Dermis blood vessel endothelial cell (primary cell): ENCODE measurements at regions not wholly inside any gene's neighbourhood (a gene's known extent, or its start where the extent isn't known, plus 50 kb on each side); places are given as distances from the start of the nearest gene placed in this dataset.

ENCODE experiments used
- DNase-seq: peaks from one replicate; pipeline ENCODE4 v3.0.0; 2010

DNA sequence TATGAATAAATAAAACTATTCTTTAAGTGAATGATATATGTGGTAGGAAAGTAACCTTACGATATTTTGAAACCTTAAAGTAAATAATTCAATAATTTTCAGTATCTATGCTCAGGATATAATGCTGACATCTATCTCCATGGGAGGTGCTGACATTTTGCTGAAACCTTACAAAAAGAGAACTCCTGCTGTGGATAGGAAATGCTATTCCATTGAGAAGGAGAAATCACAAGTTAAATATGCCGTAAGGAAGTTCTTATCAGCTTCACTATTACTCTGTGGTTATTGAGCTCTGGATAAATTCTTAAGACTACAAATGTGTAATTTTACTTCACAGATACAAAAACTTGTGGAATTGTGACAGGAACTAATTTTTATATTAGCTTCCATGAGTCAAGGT, 722.1 kb downstream of the TMTC2 start:
- no peak for DNase-seq

DNA sequence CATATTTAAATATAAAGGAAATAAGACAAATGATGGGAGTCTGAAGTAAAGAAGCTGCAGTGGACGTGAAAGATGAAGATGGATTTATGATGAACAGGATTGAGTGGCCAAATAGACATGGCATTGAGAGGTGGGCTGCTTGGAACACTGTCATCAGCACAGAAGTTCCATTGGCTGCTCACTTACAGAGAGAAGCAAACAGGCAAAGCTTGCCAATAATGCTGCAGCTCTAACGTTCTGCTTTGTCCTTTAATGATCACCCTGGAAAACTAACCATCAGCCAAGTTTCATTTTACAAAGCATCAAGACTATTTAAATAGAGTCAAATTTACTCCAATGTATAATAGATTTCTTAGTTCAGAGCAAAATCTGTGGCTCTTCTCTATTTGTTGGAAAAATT, 721.4 kb downstream of the TMTC2 start:
- DNase-seq = no peak

DNA sequence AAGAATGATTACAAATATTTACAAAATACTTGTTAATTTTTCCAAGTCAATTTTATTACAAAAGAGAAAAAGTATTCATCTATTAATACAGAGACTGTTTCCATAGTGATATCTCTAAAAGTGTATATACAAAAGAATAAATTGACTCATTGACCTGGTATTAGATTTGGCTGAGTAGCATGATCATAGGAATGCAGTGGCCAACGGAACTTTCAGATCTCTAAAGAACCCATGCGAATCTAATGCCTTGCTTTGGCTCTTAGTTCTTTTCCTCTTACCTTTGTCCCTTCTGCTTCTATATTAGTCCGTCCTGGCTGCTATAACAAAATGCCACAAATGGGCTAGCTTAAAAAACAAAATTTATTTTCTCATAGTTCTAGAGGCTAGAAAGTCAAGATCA, 717.8 kb downstream of the TMTC2 start:
- DNase-seq = no peak

DNA sequence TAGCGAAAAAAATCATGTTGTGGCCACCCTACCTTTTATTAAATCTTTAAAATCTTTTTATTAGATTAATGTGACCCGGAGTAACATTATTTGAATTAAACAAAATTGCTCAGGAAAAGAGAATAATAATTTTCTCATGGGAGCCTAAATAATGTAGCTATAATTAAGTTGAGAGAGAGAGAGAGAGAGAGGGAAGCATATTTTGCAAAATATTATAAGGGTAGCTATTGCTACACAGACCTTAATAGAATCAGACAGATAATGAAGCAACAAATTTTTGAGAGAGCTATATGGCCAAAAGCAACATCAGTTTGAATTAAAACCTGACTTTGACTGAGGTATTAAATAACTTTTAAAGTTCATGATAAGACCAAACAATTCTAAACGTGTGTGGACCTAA, 703.5 kb downstream of the TMTC2 start:
- no peak for DNase-seq

DNA sequence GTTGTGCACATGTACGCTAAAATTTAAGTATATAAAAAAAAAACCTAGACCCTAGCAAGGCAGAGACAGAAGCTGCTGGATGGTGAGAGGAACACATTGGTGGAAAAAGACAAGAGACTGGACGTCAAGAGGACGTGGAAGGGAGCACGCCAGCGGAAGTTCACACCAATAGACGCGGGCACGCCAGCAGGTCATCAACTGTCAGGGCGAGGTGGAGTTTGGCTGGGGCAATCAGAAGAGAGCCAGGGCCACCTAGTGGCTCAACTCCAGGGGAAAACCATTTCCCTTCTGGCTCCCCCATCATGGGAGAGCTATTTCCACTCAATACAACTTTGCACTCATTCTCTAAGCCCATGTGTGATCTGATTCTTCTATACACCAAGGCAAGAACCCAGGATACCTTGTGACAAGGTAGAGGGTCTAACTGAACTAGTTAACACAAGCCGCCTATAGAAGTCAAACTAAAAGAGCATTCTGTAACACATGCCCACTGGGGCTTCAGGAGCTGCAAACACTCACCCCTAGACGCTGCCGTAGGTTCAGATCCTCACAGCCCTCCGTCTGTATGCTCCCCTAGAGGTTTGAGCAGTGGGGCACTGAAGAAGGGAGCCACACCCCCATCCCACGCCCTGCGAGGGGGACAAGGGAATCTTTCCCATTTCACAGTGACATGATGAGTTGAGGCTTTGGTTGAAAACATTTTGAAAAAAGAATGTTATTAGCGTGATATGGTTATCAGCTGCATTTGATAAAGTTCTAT, 702.7 kb downstream of the TMTC2 start:
- DNase-seq = no peak

DNA sequence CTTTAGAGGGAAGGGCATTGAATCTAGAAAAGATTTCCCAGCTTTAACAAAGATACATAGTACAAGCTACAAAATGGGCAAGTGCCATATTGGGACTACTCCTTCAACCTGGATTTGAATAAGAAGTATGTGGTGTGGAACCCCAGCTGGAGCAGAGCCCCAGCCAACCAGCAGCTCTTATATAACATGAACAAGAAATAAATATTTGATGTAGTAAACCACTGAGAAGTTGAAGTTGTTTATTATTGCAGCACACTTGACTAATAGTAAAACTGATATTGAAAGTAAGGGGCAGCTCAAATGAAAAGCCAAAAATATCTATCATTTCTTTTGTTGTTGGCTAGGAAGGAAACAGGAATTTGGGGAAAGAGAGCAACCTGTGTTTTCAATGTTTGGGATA, 701.8 kb downstream of the TMTC2 start:
- DNase-seq = no peak

DNA sequence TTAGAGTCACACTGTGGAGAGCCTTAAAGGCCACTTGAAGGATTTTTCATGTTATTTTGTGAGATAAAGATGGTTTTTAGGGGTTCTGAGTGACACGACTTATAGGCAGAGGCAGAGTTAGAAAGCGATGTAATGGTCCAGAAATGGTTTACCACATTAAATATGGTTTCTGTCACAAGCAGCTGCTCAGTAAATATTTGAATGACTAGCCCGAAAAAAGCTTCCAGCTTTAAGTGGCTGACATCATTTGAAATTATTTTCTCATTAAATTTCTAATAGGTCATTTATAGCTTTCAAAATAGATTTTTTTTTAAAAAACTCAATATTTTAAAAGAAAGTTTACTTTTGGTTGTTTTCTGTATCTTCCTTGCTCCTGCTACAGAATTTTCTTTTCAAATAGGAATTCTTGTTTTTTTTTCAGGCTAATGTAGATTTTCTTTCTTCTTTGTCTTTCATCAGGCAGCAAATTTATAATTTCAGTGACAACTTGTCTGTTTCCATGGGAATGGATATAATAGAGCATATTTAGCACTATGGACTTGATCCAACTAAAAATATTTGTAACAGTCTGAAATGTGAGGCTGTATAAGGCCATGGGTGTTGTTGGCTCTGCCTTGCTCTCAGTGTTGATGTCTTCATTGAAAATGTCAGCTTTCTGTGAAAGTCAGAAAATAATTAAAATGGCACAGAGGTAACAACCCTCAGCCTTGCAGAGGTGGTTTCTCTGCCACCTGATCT, 700.0 kb downstream of the TMTC2 start:
- no peak for DNase-seq

DNA sequence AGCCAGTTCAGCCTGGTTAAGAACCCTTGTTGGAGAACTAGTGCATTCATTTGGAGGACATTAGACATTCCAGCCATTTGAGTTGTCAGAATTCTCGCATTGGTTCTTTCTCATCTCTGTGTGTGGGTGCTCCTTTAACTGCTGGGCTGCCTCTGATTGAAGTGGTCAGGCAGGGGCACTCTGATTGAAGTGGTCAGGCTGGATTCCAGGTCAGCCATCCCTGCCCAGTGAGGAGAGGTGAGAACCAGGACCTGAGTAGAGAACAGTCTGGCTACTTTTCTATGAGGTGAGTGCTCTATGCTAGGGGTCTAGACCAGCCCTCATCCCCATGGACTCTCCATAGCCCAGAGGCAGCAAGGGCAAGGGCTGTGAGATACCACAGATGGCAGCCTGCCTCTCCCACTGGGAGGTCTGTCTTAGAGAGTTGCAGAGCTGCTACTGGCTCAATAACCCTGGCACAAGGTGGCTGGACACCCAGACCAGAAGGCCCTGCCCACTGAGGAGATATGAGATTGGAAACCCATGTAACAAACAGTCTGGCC, 691.6 kb downstream of the TMTC2 start:
- DNase-seq = no peak

DNA sequence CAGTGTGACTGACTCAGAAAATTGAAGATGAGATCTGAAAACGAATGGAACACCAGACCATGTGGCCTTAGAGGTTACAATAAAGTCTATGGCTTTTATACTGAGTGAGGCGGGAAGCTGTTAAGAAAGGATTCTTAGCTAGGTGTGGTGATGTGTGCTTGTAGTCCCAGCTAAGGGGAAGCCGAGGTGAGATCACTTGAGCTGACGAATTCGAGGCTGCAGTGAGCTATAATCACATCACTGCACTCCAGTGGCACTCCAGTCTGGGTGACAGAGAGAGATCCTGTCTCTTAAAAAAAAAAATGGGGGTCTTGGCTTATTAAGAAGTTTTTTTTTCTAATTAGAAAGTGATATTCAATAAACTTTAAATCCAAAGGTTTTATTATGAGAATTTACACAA, 678.6 kb downstream of the TMTC2 start:
- no peak for DNase-seq

DNA sequence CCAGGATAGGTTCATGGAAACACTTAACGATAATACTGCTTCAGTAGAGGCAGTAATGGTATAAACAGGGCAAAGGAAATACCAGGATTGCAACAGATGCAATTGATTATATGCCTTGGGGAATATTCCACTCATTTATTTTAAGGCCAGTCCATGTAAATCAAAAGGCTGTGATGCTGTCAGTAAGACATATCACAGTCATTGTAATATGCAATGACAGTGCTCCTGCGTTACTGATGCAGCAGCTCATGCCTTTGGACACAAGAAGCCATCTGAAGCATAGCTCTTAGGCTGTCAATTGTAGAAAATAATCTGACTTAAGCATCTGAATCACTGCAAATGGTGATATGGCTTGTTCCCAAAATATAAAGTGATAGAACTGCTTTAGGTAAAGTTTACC, 674.8 kb downstream of the TMTC2 start:
- DNase-seq = no peak

DNA sequence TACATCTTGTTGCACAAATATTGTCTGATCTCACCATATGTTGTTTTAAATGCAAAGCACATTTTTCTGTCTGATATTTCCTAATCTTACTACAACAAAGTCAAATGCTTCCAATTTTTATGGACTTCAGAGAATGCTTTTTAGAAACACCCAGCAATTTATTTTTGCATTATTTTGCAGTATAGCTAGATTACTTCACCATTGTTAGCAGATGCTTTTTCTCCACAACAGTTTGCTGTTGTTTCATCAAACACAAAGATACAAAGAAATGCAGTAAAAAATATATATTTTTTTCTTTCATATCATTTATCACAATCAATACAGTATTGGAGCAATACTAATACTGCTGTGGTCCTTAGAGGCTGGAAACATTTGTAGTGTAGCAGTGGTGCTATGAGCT, 674.4 kb downstream of the TMTC2 start:
- DNase-seq = no peak

DNA sequence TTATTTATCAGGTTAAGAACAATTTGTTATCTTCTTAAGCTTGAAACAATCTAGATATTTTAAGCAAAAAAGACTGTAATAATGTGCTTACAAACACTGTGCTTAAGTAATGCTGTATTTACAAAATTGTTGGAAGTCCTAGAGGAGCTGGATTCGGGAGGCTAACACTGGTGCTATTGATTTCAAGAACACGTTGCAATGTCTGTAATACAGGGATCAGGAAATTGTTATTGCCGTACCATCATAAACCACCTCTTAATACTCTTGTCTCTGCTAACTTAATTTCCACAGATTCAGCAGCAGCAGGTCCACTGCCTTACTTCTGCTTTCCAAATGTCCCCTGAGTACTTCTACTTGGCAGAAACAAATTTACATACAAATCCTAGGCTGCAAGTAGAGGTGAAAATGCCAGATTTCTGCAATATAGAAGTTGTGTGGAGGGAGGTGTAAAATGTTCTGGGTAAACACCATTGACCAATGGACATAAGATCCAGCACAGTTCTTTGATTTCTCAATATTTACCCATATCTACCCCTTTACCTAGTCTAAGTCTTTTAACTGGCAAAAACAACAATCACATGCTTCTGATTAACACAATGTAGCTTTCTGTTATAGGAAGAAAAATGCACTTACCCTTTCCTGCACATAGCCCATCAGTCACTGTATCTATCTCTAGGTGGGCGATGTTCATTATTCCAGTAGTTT, 663.4 kb downstream of the TMTC2 start:
- DNase-seq = no peak

DNA sequence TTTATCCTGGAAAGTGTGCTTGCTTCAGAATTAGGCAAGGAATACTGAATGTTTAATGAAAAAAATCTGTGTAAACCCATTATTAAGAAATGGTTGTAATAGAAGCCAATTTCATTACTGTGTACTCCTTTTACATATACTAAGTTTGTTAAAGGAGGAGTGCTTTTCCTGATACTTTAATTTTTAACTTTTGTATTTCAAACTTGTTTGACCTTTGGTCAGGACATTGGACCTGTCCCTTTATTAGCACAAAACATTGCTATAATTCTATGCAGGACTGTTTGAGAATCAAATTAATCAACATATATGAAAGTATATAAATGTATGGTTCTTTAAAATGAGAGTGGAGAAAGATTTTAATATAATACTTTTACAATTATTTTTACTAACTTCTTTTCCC, 659.6 kb downstream of the TMTC2 start:
- no peak for DNase-seq

DNA sequence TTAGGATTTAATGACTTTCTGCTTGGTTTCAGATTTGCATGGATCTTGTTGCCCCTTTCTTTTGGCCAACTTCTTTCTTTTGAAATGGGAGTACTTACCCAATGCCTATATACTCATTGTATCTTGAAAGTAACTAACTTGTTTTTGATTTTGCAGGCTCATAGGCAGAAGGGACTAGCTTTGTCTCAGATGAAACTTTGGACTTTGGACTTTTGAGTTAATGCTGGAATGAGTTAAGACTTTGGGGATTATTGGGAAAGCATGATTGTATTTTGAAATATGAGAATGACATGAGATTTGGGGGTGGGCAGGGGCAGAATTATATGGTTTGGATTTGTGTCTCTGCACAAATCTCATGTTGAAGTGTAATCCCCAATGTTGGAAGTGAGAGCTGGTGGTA, 657.1 kb downstream of the TMTC2 start:
- DNase-seq = no peak

DNA sequence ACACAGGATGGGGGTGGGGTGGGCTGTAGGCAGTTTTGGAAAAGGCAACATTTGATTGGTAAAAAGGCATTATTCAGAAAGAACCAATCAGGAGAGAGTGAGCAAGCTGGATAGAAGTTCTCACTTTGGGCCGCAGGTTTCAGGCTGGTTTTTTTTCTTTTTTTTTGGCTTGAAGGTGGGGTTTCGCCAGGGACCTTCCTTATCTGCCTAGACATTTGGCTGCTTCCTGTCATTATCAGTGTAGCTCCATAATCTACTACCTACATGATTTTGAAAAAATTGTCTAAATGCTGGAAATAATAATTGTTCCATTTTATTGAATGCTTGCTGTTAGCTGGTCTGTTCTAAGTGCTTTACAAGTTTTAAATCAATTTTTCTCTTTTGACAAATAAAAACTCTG, 649.0 kb downstream of the TMTC2 start:
- no peak for DNase-seq

DNA sequence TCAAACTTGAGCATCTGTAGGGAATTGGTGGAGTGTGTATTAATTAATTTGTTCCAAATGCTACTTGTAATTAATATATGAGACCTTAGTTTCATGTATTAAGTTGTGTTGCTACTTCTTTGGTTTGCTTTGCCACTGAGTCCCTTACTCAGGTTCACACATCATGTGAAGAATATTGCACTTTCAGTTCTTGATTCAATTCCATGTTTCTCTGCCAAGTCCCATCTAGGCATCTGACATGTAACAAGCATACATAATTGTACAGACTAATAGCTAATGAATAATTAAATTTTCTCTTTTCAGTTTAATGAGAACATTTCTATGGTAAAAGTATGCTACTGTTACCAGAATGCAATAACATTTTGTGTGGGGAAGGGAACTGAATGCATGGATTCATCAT, 640.0 kb downstream of the TMTC2 start:
- DNase-seq = no peak

DNA sequence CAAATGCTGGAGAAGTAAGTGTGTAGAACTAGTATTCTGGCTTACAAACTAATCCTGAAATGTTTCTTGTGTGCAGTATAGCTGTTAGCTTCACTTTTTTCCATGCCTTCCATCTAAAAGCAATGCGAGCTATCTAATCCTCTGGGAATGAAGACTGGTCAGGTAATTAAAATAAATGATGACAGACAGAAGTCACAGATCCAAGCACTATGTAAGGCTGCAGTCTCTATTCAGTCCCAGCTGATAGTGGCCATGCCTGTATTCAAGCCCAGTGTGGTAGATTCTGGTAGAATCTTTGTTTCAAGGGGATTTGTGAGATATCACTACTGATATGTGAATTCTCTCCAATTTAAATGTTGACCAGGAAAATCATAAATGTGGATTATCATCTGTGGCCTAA, 637.2 kb downstream of the TMTC2 start:
- no peak for DNase-seq

DNA sequence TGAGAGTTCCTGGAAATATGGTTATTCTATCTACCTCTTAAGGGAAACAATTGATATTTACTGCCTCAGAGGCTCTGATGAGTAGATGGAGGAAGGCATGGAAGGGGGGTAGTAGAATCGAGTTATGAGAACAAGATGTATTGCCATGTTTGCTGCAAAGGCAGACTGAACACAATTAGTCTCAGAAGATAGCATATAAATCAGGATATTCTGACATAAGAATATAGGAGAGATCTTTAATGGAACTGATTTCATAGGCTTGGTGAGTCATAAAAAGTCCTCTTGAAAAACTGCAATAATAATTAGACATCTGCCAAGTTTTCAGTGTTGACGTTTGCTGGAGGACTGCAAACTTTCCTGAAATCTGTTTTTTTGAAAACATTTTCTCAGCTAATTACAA, 636.1 kb downstream of the TMTC2 start:
- no peak for DNase-seq

DNA sequence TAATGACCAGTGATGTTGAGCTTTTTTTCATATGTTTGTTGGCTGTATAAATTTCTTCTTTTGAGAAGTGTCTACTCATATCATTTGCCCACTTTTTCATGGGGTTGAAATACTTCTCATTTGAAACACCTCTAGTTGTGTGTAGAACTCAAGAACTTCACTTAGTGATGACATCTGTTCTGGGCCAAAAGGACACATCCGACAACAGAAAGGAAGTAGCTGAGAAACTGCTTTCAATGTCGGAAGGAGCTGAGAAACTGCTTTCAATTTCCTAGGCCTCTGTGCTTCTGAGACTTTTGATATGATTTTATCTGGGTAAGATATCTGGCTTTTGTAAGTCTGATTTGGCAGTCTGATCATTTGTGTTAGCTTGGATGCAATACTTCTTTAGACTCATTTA, 635.3 kb downstream of the TMTC2 start:
- no peak for DNase-seq

DNA sequence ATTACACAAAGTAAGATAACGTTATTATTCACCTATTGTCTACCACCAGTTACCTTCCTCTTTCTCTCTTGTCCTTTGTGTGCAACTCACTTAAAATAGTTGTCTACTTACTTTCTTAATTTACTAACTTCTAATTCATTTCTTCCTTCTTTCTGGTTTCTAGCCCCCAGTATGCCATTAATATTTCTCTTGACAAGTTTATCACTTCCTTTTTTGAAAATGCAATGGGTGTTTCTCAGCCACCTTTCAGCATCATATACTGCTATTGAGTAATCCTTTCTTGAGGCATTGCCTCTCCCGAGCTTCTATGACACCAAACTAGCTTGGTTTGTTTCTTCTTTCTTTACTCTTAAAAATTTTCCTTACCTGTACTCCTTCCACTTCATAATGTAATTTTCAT, 633.6 kb downstream of the TMTC2 start:
- DNase-seq = no peak

DNA sequence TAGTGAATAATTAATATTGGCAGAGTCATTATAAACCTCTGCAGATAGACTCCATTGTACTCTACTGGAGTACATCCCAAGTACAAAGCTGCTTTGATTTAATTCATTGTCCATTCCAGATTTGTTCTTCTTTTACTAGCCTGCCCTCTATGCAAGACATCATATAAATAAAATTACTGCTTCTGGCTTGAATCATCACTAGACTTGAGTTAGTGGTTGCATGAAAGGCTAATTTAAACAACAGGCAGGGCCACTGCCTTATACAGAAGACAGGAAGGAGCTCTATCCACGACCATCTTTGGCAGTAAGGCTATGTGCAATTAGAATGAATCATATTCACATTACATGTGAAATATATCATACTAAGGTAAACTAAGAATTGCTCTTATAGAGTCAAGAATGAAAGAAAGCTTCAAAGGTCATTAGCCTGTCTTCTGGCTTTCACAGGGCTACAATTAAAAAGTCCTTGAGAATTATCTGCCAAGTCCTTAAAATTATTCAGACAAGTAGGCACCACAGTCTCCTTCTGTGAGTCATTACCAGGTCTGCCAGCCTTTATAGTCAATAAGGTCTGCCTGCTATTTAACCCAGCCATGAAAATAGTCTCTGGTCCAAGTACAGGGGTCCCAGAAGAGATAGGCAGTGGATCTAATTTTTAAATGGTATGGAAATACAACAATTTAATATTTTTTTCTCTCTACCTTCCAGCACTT, 631.8 kb downstream of the TMTC2 start:
- no peak for DNase-seq

DNA sequence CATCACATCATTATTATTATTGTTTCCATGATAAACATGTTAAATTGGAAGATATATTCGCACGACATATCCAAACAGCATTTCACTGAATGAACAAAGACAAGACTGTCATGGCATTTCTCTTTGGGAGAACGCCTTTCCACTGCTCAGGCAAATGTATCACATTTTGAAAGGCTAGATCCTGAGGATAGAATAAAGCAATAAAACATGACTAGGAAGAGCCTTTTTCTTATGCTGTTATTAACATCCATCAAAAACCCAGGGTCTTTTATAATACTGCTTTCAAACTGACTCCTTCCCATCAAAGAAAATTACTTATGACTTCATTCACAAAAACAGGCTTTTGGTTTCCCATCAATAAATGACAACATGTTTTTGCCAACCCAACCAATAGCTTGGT, 630.9 kb downstream of the TMTC2 start:
- no peak for DNase-seq

DNA sequence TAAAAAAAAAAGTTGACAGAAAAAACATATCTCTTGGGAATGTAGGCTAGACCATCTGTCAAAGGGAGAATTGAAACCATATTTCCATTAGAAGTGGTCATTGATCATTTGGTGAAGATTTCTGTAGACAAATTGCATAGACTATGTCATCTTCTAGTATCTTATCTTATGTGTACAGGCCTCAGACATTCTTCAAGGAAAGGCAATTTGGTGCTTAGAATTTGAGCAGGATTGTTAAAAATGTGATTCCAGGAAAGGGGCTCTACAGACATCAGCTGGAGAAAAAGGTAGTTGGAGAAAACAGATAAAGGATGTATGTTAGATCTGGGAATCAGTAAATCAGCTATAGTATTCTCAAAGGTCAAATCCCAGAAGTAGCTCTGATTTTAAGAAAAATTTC, 627.1 kb downstream of the TMTC2 start:
- no peak for DNase-seq
